DMS114 treated with DMSO at 0.1 percent for 48 hours (cell line): ENCODE measurements at regions not wholly inside any gene's neighbourhood (a gene's known extent, or its start where the extent isn't known, plus 50 kb on each side); places are given as distances from the start of the nearest gene placed in this dataset.

Experiments
- DNase-seq: peaks from one replicate; lab custom pipeline; 2025; ENCODE audit not compliant: unreplicated experiment; lab: John Stamatoyannopoulos, UW

GRCh38 chrX:97763981-97764380 is 880.3 kb downstream of the RPA4 start:
- DNase-seq: no peak

DNA sequence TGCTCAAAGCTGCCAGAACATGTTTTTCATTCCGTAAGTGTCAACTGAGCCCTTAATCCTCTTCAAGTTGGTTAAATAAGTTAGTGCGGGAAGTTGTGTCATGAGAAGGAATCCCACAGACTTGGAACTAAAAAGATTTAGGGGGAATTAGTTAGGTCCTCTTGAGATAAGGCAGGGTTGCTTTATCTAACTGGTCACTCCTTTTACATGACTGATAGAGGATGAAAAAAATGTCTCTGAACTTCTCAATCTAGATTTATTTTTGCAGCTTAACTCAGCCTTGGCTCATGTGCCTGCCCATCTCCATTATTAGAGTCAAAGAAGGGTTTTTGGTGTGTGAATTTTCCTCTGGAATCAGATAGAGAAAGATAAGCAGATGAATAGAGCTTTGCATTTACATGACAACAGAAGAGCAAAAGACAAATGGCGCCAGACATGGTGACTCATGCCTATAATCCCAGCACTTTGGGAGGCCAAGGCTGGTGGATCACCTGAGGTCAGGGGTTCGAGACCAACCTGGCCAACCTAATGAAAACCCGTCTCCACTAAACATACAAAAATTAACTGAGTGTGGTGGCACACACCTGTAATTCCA is 882.9 kb downstream of the RPA4 start:
- no peak for DNase-seq

- DNase-seq: no peak
Measured at GRCh38 chrX:97787311-97787710, 903.6 kb downstream of the RPA4 start.

DNA sequence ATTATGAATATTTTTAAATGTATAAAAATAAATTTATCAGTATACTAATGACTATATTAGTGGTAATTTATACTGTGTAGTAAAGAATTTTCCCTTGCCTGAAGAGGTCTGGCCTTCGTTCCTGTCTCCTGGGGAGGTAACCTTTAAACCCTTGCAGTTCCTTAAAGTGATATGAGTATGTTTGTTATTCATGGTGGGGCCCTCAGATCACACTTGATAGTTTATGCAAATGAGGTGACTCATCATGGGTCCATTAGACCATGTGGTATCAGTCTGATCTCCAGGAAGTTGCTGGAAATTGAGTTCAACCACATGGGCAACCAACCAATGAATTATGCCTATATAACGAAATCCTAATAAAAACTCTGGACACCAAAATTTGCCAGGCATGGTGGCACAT is 904.1 kb downstream of the RPA4 start:
- DNase-seq: no peak

DNA sequence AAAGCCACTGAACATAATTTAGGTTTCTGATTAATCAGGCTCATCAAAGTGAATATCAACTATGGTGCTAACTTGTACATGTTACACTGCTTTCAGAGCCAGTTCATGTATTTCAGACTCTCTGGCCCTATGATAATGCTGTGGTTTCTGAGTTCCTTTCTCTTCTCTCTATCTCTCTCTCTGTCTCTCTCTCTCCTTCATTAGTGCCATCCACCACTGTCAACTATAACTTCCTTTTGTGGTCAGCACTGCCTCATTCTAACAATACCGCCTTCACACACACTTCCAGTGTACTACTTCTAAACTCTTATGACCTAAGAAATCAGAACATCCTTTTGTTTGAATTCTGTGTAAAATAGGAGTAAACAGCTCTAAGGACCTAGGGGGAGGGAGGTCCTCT is 907.1 kb downstream of the RPA4 start:
- no peak for DNase-seq

DNA sequence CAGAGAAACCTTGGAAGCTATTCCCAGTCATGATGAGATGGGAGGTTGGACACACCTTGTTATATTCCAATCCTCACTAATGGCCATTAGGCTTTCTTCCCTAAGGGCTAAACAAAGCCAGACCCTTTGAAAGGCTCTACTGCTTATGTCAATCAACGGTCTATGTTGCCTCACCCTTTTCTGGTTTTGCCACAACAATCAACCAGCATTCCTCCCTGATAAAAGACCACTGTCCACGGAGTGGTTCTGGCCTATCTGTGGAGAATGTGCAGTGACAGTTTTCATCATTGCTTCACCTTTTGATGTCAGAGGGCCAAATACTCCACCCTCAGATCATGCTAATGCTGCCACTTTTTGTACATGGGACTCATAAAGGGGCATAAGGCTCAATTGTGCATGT is 913.4 kb downstream of the RPA4 start:
- DNase-seq: no peak

- DNase-seq: no peak
Measured at GRCh38 chrX:97806238-97806637, 922.5 kb downstream of the RPA4 start.

DNA sequence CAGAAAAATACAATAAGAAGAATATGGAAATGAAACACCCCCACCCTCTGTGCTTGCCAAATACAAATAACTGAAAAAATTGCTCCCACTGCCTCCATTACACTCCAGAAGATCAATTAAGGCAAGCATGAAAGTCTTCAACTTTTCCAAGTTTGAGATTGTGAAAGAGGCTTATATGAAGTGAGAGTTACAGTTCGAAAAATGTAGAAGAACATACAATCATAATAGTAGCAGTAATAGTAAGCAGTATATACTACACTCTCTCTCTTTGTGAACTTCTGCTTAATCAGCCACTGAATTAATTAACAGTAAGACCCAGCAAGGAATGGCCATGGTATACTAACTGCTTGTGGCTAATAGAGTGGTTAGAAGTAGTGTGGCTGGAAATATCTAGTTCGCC is 923.2 kb downstream of the RPA4 start:
- DNase-seq: no peak

GRCh38 chrX:97820170-97820569 is 936.5 kb downstream of the RPA4 start:
- DNase-seq: no peak

DNA sequence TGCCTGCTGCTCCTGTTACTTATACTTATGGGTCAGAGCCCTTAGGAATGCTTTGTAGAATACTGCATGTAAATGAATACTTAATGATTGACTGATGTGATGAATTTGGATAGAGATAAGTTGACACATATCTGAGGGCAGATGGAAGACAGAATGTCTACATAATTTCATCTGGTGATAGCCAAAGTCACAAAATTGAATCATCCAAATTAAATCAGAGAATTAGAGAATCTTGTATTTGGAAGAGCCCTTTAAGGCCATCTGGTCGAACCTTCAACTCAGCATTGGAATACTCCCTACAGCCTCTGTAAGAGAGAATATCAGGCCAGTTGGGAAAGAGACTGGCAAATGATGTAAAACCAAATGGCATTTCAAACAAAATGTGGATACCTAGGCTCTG is 944.8 kb downstream of the RPA4 start:
- DNase-seq: no peak

GRCh38 chrX:97835969-97836368 is 952.3 kb downstream of the RPA4 start:
- DNase-seq: no peak

DNA sequence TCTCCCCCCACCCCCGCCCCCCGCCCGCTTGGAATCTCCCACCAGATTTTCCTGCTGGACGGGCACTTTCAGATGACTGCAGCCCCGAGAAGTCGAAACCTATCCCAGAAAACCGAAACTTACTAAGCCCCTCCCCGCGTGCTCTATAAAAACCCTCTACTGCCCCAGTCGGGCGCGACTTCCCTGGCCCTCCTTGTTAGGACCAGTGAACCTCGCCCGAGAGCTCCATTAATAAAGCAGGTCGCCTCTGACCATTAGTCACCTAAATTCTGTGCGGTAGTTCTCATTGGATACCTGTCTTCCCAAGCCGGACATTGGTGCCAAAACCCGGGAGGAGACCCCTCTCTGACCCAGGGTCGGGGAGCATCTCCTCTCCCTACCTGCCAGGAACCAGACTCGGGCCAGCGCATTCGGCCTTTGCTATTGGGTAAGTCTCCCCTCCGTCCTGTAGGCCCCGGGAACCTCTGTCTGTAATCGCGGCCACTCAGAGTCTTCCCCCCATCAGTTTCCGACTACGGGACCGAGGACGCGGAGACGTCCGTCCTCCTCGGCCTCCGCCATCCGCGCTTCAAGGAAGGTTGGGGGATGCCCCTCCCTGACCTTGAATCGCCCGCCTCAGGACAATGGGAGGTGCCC is 958.0 kb downstream of the RPA4 start:
- DNase-seq: no peak

GRCh38 chrX:97842468-97843199 is 958.9 kb downstream of the RPA4 start:
- DNase-seq: no peak

DNA sequence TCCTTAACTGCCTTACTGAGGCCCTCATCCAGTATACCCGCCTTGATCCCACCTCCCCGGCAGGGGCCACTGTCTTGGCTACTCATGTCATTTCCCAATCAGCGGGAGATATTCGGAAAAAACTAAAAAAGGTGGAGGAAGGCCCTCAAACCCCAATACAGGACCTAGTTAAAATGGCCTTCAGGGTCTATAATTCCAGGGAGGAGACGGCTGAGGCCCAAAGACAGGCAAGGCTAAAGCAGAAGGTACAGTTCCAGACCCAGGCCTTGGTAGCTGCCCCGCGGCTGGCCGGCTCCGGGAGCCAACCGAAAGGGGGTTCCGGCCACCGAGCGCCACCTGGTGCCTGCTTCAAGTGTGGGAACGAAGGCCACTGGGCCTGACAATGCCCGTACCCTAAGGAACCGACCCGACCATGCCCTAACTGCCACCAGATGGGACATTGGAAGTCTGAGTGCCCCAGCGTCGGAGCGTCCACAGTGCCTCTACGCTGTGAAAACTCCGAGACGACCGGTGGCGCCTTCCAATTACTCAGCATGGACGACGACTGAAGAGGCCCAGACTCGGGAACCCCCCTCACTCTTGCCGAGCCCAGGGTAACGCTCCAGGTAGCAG is 959.6 kb downstream of the RPA4 start:
- no peak for DNase-seq

GRCh38 chrX:97844161-97844560 is 960.5 kb downstream of the RPA4 start:
- DNase-seq: no peak

- DNase-seq: no peak
Measured at GRCh38 chrX:97844943-97845342, 961.2 kb downstream of the RPA4 start.

DNA sequence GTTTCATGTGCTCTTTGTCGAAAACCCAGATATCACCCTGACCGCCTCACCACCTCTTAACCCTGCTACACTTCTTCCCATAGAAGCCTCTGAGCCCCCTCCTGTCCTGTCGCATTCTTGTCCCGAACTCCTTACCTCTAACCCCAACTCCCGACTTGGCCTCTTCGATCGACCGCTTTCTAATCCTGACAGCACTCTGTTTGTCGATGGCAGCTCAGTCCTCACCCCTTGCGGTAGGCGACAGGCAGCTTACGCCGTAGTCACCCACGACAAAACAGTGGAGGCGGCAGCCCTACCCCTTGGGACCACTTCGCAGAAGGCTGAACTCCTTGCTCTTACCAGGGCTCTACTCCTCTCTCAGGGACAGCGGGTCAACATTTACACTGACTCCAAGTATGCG is 961.7 kb downstream of the RPA4 start:
- no peak for DNase-seq

DNA sequence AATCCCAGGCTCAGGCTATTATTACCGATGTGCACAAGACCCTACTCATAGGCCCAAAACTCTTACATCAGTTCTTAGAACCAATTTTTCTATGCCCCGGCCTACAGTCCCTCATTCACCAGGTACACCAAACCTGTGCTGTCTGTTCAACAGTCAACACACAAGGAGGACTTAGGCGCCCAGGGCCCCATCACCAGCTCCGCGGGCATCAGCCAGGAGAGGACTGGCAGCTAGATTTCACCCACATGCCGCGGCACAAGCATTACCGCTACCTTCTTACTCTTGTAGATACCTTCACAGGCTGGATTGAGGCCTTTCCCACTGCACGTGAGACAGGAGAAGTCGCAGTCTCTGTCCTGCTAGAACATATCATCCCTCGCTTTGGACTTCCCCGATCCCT is 962.5 kb downstream of the RPA4 start:
- no peak for DNase-seq

DNA sequence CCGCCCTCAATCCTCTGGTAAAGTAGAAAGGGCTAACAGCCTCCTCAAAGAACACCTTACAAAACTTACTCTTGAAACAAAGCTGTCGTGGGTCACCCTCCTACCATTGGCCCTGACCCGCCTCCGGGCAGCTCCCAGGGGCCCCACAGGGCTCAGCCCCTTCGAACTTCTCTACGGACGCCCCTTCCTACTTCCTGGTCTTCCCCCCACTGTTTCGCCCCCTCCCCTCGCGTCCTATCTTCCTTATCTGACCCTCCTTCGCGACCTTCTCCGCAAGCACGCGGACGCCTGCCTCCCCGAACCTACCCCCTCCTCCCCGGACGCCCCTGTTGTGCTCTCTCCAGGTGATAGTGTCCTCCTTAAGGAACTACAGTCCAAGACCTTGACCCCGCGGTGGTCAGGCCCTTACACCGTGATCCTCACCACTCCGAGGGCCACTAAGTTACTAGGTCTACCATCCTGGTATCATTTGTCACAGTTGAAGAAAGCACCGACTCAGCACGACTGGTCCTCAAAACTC is 963.1 kb downstream of the RPA4 start:
- DNase-seq: no peak

GRCh38 chrX:97847885-97848679 is 964.4 kb downstream of the RPA4 start:
- DNase-seq: no peak

GRCh38 chrX:97849951-97850350 is 966.2 kb downstream of the RPA4 start:
- DNase-seq: no peak
